NCI-H2081 (cell line): ENCODE measurements at regions not wholly inside any gene's neighbourhood (a gene's known extent, or its start where the extent isn't known, plus 50 kb on each side); places are given as distances from the start of the nearest gene placed in this dataset.
A peak's percentile ranks its signal among the peaks of the same experiment; 100 is the strongest.
"Not testable (repeated sequence)": the region's sequence is repeated elsewhere in the genome, so short reads cannot be mapped to it uniquely, and the experiment has no call there.

Experiments
- DNase-seq, 2 experiments: peaks; one replicate each; lab custom pipeline; 2025; lab: John Stamatoyannopoulos, UW

DNA sequence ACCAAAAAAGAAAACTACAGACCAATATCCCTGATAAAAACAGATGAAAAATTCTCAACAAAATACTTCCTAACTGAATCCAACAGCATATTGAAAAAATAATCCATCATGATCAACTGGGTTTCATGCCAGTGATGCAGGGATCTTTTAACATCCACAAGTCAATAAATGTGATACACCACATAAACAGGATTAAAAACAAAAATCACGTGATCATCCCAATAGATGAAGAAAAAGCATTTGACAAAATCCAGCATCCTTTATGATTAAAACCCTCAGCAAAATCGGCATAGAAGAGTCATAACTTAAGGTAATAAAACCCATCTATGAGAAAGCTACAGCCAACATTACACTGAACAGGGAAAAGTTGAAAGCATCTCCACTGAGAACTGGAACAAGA, 107.5 kb downstream of the DCLK3 start:
- DNase-seq = no peak

DNA sequence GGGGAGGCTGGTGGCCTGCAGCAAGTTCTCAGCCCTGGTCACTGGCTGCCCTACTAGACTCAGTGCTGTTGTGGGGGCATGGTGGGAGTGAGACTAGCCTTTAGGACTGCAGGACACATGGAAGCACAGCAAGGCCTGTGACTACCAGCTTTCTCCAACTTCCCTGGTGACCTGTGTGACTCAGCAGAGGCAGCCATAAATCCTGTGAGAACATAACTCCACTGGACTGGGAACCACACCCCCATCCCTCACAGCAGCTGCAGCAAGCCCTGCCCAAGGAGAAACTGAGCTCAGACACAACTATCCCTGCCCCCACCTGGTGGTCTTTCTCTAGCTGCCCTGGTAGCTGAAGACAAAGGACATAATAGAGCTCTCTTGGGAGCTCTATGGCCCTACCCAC, 111.3 kb downstream of the DCLK3 start:
- no peak for DNase-seq

DNA sequence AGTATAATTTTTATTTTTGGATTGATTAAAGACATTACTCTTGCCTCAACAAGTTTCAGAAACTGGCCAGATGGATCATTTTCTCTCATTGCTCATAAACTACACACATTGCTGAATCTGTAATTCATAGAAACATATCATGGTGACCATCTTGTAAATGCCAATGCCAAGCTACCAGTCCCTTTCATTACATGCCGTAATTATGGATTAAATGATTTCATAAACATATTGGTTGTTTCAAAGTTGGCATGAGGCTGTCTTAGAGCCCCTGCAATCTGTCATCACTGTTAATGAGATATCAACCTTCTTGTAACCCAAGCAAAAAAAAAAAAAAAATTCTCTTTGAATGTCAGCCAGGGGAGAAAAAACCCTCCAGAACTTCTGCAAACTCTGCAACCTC, 112.2 kb downstream of the DCLK3 start:
- DNase-seq = no peak

DNA sequence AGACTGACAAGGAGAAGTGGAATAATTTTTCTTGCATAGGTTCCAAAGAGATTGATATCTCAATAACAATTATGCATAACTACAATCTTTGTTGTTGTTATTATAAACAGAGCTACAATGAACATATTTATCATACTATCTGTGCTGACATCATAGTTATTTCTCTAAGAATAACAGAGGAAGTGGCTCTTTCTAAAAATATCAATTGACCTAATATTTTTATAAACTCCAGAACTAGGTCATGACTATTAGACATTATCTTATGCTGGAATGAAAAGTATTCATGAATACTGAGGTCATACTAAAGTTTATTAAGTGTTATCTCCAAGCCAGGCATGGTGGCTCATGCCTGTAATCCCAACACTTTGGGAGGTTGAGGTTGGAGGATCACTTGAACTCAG, 114.1 kb downstream of the DCLK3 start:
- no peak for DNase-seq

DNA sequence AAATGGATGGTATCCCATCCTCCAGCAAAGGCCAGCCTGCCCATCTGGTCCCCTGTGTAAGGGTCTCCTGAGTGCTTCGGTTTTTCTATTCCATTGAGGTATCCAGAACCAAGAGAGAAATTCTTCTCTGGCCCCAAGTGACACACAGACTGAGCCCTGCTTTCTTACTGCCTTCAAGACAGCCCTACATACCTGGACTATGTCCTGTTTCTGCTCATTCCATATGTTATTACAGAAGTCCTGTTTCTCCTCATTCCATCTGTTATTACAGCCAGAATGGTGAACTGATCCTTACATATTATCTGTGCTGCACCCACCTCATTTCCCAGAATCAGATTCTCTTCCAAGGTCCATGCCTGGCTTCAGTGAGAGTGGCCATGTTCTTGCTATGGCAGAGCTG, 115.2 kb downstream of the DCLK3 start:
- no peak for DNase-seq

DNA sequence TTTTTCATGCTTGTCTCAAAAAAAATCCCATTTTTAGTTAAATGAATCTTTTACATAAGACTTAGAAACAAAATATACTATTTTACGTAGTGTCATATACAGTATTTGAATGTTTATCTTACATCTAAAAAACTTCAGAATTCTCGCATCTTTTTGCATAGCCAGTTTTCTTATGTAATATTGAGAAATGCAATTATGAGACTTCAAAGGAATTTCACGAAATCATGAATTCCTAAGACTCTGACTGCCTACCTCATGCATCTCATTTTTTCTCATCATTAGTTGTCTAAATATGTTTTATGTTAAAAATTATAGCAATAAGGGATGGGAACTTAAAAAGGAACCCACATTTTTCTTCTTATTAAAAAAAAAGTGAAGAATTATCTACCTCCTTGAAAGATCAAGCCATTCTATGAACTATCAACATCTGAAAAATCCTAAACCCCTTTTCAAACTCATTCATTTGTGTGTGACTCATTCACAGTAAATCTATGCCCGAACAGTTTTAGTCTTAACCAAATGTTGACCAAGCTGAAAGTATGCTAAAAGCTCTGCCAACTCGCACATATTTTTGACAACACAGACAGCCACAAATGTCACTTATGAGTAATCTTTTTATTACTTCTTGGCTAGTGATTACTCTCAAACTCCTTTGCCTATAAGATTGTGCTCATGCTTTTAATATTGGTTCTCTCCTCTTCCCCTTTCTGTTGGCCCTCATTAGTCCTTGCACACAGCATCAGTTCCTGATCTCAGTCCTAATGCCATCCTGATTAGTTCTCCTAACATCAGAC, 115.9 kb downstream of the DCLK3 start:
- no peak for DNase-seq

DNA sequence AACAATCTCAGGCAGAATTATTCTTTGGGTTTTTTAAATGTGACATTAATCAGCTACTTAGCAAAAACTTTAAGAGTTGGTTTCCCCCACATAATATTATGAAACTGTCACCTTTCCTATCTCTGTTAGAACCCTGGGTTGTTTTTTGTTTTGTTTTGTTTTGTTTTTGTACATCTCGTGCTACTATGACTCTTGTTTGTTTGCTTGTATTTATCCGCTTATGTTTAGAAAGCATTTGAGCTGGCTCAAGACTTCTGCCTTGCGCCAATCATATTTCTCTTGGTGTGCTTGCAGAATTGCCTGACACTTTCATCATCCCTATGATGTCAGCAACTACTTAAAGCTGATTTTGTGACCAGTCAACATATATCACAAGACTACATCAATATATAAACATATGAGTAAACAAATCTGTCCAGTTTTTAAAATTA, 116.9 kb downstream of the DCLK3 start:
- DNase-seq = no peak

DNA sequence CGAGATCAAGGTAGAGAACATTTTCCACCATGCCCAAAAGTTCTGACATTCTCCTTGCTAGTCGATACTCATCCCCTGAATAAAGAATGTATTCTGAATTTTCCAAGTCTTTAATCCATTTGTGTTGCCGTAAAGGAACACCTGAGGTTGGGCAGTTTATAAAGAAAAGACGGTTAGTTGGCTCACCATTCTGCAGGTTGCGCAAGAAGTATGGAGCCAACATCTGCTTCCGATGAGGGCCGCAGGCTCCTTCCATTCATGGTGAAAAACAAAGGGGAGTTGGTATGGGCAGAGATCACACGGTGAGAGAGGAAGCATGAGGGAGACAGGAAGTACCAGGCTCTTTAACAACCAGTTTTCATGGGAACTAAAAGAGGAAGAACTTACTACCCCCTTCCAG, 121.2 kb downstream of the DCLK3 start:
- DNase-seq = no peak

DNA sequence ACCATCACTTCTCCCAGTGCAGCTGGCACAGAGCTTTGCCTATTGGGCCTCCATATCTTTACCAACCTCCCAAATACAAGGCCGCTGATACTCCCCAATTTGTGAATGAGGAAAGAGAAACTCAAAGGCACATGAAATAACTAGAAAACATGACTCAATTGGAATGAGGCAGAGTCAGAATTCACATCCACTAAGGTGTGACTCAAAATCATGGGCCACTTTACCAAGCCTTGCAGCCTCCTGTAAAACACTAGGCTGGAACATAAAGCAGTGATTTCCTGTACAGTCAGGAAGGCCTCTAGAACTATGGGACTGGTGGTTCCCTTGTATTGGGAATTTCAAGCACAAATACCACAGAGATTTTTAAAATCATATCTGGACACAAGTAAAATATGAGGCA, 128.6 kb downstream of the DCLK3 start:
- no peak for DNase-seq

DNA sequence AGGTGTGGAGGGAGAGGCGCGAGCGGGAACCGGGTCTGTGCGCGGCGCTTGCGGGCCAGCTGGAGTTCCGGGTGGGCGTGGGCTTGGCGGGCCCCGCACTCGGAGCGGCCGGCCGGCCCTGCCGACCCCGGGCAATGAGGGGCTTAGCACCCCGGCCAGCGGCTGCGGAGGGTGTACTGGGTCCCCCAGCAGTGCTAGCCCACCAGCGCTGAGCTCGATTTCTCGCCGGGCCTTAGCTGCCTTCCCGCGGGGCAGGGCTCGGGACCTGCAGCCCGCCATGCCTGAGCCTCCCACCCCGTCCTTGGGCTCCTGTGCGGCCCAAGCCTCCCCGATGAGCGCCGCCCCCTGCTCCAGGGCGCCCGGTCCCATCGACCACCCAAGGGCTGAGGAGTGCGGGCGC, 130.5 kb downstream of the DCLK3 start:
- DNase-seq = not testable (repeated sequence)

DNA sequence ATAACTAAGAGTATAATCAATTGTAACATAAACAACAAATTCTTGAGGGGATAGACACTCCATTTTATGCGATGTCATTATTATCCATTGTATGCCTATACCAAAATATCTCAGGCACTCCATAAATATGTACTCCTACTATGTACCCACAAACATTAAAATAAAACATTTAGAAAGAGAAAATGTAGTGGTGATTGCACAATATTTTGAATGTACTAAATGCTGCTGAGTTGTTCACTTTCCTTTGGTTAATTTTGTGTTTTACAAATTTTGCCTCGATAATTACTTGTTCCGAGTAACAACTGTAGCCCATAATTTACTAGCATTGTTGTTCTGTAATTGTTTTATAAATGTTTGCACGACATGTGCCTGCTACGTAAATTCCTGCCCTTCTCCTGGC, 131.3 kb downstream of the DCLK3 start:
- no peak for DNase-seq

DNA sequence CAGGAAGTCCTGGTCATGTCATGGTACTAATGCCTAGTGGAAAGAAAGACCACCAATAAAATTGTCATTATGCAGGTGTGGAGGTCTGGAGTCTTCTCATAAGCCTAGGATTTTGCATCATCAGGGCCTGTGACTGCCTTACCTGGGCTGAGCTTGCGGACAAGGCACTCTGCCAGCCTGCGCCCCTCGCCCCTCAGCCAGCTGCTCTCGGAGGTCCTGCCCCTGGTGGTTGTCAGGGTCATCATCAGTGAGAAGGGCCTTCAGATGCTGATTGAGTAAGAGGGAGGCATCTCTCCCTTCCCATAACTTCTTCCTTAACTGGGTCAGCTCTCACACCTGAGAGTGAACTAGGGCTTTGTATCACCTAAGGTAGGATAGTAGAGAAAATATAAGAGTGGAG, 132.8 kb downstream of the DCLK3 start:
- DNase-seq = no peak

DNA sequence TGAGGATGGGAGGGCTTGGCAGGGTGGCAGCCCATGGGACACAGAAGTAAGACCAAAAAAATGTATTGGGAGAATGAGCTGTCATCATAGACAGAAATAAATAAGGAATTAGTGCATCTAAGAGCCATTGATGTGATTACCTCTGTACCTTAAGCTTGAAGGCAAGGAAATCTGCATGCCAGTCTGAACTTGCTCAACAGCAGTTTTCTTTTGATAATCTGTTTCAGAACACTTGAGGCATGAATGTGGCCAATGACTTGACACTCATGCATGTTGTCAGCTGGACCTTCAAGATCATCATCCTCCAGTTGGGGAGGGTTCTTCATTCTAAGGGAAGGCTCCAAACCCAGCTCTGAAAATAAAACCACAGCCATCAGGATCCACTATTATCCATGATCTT, 148.5 kb downstream of the DCLK3 start:
- DNase-seq = no peak

DNA sequence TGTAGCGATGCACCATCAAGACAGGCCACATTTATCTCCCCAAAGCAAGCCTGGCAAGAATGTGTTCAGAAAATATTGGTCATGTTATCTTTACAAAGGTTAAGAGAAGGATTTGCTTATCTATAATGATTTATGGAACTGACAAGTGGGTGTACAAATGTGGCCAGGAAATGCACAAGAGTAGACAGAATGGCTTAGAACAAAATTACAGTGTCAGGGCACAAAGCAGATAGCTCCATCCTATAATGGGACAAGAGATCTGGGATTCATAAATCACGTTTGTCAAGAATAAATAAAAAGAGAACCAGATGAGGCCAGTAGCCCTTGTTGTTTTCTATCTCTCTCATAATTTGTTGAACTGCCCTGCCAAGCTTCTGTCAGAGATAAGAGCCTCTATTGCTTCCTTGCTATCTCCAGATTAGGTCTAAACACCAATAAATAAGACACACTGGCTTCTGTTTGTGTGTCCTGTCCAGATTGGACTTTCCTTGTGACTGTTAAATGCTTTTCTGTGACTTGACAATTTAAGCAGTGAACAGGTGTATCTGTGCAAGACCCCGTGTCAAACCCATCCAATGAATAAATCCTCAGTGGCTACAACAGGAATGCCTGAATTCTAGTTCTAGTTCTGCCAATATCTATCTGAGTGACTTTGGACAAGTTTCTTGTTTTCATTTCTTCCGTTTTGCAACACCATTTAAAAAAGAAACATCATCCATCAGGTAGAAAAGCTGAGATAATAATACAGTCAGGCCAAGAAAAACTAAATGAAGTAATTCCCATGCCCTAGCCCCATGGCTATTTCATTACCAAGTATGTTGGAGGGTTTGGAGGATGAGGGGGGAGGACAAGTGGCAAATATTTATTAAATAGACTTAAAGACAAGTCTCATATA, 157.2 kb downstream of the DCLK3 start:
- DNase-seq = peak; percentile 18 to 61

DNA sequence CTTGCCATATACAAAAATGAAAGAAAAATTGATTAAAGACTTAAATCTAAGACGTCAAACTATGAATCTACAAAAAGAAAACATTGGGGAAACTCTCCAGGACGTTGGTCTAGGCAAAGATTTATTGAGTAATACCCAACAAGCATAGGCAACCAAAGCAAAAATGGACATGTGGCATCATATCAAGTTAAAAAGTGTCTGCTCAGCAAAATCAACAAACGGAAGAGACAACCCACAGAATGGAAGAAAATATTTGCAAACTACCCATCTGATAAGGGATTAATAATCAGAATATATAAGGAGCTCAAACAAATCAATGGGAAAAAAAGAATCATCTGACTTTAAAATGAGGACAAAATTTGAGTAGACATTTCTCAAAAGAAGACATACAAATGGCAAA, 160.9 kb downstream of the DCLK3 start:
- no peak for DNase-seq

DNA sequence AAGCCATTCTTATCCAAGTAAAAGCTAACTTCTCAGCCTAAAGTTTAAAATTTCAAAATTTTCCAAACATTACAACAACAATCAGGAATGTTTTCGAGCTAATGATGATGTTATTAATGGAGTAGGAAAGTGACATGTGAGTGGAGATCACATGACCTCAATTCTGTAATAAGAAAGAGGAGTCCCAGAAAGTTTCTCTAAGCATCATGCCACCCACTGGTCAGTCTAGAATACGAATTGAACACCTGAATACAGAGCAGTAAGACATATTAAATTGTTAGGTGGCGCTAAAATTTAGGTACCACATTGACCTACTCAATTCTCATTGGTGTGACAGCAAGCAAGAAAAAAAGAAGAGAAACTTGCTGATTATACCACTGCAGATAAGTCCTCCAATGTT, 163.9 kb downstream of the DCLK3 start:
- DNase-seq = no peak
